Heart right ventricle (tissue), 16 donors: ENCODE measurements at regions not wholly inside any gene's neighbourhood (a gene's known extent, or its start where the extent isn't known, plus 50 kb on each side); places are given as distances from the start of the nearest gene placed in this dataset.
"Not testable (repeated sequence)": the region's sequence is repeated elsewhere in the genome, so short reads cannot be mapped to it uniquely, and the experiment has no call there.

Experiments
- ATAC-seq, 8 donors: fragments of 200-7000 bp; cut with Tn5 transposase; one replicate each; pipeline ENCODE4 v1.9.1; 2020; ENCODE audit warnings: mild to moderate bottlenecking in 8 of 8, moderate library complexity in 8 of 8, moderate number of reproducible peaks in 1 of 8
- DNase-seq, 2 donors: peaks; one replicate each; pipeline ENCODE4 v3.0.0-alpha.2; 2020
- H3K27ac ChIP-seq, 10 donors: fragments of 200-600 bp; sonication (generic) in 2 of 10; one replicate each; pipeline versions ENCODE4 v1.5.0 to v1.8.0; 2020 to 2022; ENCODE audit warnings: mild to moderate bottlenecking in 3 of 10
- H3K27me3 ChIP-seq, 7 donors: fragments of 200-600 bp; one replicate each; pipeline ENCODE4 v1.8.0; 2021 to 2022; ENCODE audit warnings: mild to moderate bottlenecking in 2 of 7
- H3K36me3 ChIP-seq, 9 donors: fragments of 200-600 bp; sonication (generic) in 1 of 9; one replicate each; pipeline versions ENCODE4 v1.5.0 to v1.8.0; 2020 to 2022; ENCODE audit warnings: mild to moderate bottlenecking in 2 of 9
- H3K4me1 ChIP-seq, 9 donors: fragments of 200-600 bp; sonication (generic) in 1 of 9; one replicate each; pipeline versions ENCODE4 v1.5.0 to v1.8.0; 2020 to 2022; ENCODE audit warnings: mild to moderate bottlenecking in 4 of 9
- H3K4me3 ChIP-seq, 10 donors: fragments of 200-600 bp; sonication (generic) in 2 of 10; one replicate each; pipeline versions ENCODE4 v1.5.0 to v1.8.0; 2020 to 2022; ENCODE audit warnings: mild to moderate bottlenecking in 7 of 10, moderate library complexity in 2 of 10
- H3K9me3 ChIP-seq, 11 donors: fragments of 200-600 bp in 10 of 11; sonication (generic) in 2 of 11; one replicate each; pipeline versions ENCODE4 v1.5.0 to v1.8.0; 2013 to 2022; ENCODE audit warnings: mild to moderate bottlenecking in 2 of 11, control low read depth in 1 of 11, moderate library complexity in 1 of 11
- CTCF ChIP-seq, 9 donors: fragments of 200-600 bp; sonication (generic) in 2 of 9; IDR thresholded peaks; one replicate each; pipeline versions ENCODE4 v1.5.0 to v1.8.0; 2021 to 2022; ENCODE audit warnings: antibody characterized with exemption in 9 of 9, mild to moderate bottlenecking in 5 of 9, moderate library complexity in 1 of 9
- WGBS, 2 donors: extraction: QIAGEN DNeasy Blood & Tissue Kit; methylation state at CpG; one replicate each; pipeline ENCODE4 v1.1.7; 2013; ENCODE audit warnings: inconsistent platforms in 1 of 2; 5-methylcytosine and 5-hydroxymethylcytosine counted together
- intact Hi-C, 10 donors: fragments of 100-400 bp; cut with DNase I; formaldehyde crosslinking; loops; one replicate each; pipeline versions ENCODE4 v1.11.1 to v1.14.2; 2022
- donor health status: Arrhythmogenic right ventricular cardiomyopathy.
- donor health status: ischemic (EF 13 %, LVEDD 7.1; RV severe dilation, severe dysfunction).
- donor health status: healthy with polysubstance abuse.
- donor health status: DM: no; HTN: yes; CAD: no.
- donor health status: DM: no; HTN: no; CAD: no.
- donor health status: ischemic (EF 25% LVEDD 6.9; RV normal size, moderate dysfunction).
- donor health status: ischemic (EF 25% LVEDD 5.7; RV mildly dilated, moderate dysfunction).
- donor health status: healthy.
- donor health status: DM: yes; HTN: yes; CAD: no.
- donor health status: Ischemic cardiomyopathy.
- donor health status: ischemic (EF 35%, LVEDD 5.7; RV mildly dilated, moderate dysfunction).
- donor health status: nonischemic (EF 11% LVEDD 7.7; RV severe dilation, severe dysfunction).
- donor health status: DM: yes; HTN: yes; CAD: no.
- donor health status: PGD.
- donor health status: ischemic (EF 29% LVEDD 5.4; RV normal size, mild dysfunction).
- donor health status: nonischemic (EF 23%, LVEDD 6.1; RV moderate dilation, normal function).

- Histone ChIP-seq H3K27me3 (no peaks in the 10 kb centered on the region), H3K36me3 (no peaks in the 10 kb centered on the region), H3K4me3 (no peak overlapping the region), H3K9me3 (peaks cover 0 to 18% (median 7%) of the 10 kb centered on the region in 11 donors), H3K27ac (no peak overlapping the region), H3K4me1 (no peaks in the 10 kb centered on the region)
- no peak for DNase-seq
- no peak for ATAC-seq
- 36 to 39% methylated on average over 2 of the region's 2 CpGs for WGBS, 2 donors
- no peak for TF ChIP-seq CTCF (IDR thresholded peaks at IDR 0.05)
- intact Hi-C loops = no loop called here
Measured at GRCh38 chr1:188778578-188778977, 1699.1 kb downstream of the BRINP3 start.

- Histone ChIP-seq H3K27me3 (no peaks in the 10 kb centered on the region), H3K4me3 (no peak overlapping the region), H3K4me1 (no peaks in the 10 kb centered on the region), H3K36me3 (no peaks in the 10 kb centered on the region), H3K9me3 (peaks cover 0 to 7% (median 0%) of the 10 kb centered on the region in 11 donors), H3K27ac (no peak overlapping the region)
- WGBS, 2 donors = 26 to 32% methylated on average over 6 of the region's 6 CpGs
- peak in 4 of 9 donors; percentile 26 to 42 (median 32) for TF ChIP-seq CTCF (IDR thresholded peaks at IDR 0.05)
- intact Hi-C loops = no loop called here
- ATAC-seq (no peak), DNase-seq (no peak)
Measured at GRCh38 chr1:188782220-188782841, 1695.3 kb downstream of the BRINP3 start.

GRCh38 chr1:188794969-188795368 lies 1682.7 kb downstream of the BRINP3 start:
- no peaks in the 10 kb centered on the region for H3K27me3 ChIP-seq
- TF ChIP-seq CTCF (IDR thresholded peaks at IDR 0.05) = no peak
- ATAC-seq (no peak), DNase-seq (no peak)
- H3K4me3 ChIP-seq = no peak overlapping the region
- H3K4me1 ChIP-seq = no peaks in the 10 kb centered on the region
- H3K36me3 ChIP-seq = no peaks in the 10 kb centered on the region
- intact Hi-C loops = no loop called here
- H3K27ac ChIP-seq = no peak overlapping the region
- H3K9me3 ChIP-seq = peaks cover 0 to 14% (median 0%) of the 10 kb centered on the region in 11 donors

GRCh38 chr1:188812153-188812552 lies 1665.5 kb downstream of the BRINP3 start:
- 77 to 79% methylated on average over 2 of the region's 2 CpGs for WGBS, 2 donors

GRCh38 chr1:188812836-188813573 lies 1664.7 kb downstream of the BRINP3 start:
- peaks cover 0 to 35% (median 4%) of the 10 kb centered on the region in 11 donors for H3K9me3 ChIP-seq
- ATAC-seq, intact Hi-C loops, H3K36me3 ChIP-seq, DNase-seq, H3K27me3 ChIP-seq, H3K27ac ChIP-seq, H3K4me1 ChIP-seq, H3K4me3 ChIP-seq: not testable (repeated sequence)
- 96% methylated on average over 31 to 39 of the region's 39 CpGs for WGBS, 2 donors

More at GRCh38 chr1:188812153-188812552, 1665.5 kb downstream of the BRINP3 start:
- DNase-seq, H3K27me3 ChIP-seq, H3K4me3 ChIP-seq, H3K4me1 ChIP-seq, intact Hi-C loops, H3K27ac ChIP-seq, H3K36me3 ChIP-seq, ATAC-seq: not testable (repeated sequence)
- H3K9me3 ChIP-seq = peaks cover 0 to 35% (median 4%) of the 10 kb centered on the region in 11 donors
